Fibroblast of gingiva (primary cell): ENCODE measurements at regions not wholly inside any gene's neighbourhood (a gene's known extent, or its start where the extent isn't known, plus 50 kb on each side); places are given as distances from the start of the nearest gene placed in this dataset.
"Not testable (repeated sequence)": the region's sequence is repeated elsewhere in the genome, so short reads cannot be mapped to it uniquely, and the experiment has no call there.

ENCODE experiments used
- DNase-seq: peaks from one replicate; pipeline ENCODE4 v3.0.0-alpha.2; 2011; ENCODE audit warnings: low read depth

DNA sequence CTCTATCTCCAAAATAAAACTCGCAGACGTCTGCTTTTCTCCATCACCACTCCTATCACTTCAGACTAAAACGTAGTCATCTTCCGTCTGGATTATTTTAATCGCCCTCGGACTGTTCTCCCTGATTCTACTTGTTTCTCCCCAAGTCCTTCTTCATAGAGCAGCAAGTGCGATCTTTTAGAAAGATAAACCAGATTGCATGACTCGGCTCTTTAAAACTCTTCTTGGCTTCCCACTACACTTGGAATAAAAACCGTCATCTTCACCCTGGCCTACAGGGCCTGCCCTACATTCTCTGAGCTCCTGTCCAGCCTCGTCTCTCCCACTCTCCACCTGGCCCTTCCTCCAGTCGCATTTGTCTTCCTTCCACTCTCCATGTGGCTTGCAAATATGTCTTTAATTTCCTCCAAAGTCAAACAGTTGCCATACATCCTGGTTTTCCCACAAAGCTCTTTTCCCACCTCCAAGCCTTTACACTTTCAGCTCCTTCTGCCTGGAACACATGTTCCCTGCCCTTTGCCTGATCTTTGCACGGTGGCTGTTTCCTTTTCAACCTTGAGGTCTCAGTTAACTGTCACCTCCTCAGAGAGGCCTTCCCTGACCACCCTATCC lies 70.5 kb upstream of the DHX40 start:
- DNase-seq = no peak

DNA sequence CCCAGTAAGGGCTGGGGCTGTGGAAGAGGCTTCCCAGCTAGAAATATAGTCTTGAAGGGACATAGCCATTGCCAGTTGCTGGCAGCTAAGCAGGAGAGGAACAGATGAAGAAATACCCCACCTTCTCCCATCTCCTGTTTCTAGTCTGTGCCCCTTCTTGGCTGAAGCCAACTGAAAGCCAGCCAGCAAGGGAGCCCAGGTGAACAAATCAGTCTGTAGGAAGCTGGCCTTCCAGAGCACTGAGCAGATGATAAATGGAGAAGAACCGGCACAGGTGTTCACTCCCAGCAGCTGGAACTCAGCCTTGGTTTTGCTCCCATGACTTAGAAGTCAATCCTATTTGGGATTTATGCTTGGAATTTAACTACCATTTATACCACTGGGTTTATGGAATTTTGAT lies 69.2 kb upstream of the DHX40 start:
- no peak for DNase-seq

DNA sequence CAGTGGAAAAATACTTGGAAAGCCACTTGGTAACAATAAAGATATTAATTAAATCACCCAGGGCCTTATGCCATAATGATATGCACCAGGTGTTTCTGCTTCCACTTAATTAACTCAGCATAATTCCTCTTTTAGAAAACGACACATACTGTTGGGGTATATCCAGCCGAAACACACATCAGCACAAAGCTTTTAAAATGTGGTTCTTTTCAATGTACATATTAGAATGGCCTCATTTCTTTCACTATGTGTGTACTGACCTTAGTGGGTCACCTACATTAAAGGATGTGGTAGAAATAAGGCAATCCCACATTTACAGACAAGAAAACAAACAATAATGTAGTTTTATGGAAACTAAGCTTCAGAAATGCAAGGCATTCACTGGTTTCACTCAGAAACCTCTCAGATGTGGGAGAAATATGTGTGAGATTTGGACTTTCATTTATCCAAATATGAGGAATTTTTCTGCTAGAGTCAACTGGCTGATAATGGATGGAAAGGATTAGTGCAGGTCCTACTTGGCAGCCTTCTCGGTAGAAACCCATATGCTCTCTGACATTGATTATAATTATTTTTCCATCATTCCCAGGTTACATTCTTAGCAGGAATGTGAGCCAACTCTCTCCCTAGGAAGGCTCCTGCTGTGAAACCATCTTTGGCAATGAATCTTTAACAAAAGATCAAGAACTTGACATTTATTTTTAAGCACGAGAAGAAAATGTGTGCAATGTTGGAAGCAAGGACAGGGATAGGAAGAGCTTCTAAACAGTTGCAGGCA lies 66.7 kb upstream of the DHX40 start:
- peak; percentile 52 for DNase-seq

DNA sequence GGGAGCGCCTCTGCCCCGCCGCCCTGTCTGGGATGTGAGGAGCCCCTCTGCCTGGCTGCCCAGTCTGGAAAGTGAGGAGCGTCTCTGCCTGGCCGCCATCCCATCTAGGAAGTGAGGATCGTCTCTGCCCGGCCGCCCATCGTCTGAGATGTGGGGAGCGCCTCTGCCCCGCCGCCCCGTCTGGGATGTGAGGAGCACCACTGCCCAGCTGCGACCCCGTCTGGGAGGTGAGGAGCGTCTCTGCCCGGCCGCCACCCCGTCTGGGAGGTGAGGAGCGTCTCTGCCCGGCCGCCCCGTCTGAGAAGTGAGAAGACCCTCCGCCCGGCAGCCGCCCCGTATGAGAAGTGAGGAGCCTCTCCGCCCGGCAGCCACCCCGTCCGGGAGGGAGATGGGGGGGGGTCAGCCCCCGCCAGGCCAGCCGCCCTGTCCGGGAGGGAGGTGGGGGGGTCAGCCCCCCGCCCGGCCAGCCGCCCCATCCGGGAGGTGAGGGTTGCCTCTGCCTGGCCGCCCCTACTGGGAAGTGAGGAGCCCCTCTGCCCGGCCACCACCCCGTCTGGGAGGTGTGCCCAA lies 65.2 kb upstream of the DHX40 start:
- not testable (repeated sequence) for DNase-seq

DNA sequence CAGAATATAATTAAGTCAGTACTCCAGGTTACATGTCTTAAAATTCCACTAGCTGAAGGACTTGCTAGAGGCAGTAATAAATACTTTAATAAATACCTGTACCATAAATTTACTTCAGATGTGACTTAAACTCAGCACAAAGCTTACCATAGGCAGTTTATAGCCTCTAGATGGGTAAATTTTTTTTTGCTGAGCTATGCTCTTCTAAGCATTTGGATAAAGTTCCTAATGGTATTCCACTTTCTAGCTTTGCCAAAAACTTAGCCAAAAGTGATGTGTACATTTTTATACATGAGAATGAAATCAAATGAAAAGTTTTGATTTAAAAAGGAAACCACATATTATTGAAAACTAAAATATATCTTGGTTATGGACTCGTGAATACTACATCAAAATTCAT lies 63.7 kb upstream of the DHX40 start:
- DNase-seq = no peak

DNA sequence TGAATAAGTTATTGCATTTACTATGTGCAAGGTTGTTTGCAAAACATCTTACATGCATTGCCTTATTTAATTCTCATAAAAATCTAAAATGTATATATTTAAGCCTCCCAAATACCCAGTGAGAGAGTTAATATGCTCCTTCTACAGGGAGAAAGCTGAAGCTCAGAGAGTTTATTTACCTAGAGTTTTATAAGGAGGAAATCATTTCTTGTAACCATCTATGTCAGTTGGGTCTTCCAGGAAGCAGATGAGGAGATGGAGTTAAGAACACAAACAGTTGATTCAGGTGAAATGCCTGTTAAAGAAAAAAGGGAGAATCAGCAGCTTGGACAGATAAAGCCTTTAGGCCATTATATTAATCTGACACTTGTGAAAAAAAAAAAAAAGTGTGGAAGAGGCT lies 62.6 kb upstream of the DHX40 start:
- DNase-seq = no peak

DNA sequence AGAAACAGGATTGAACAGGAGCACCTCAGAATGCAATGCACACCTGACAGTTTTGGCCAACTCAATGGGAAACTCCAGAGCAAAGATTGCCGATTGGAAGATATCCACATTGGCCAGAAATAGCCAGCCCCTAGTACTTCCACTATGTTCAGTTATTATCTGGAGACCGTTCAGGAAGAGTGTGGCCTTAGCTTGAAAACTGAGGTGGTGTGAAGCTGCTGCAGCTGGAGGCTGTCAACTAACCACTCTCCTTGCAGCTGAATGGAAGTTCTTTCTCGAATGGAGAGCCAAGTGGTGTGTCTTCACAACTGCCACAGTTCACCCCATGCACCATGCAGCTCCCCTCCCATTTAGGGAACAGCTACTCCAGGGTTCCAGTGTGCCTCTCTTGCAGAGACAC lies 61.9 kb upstream of the DHX40 start:
- DNase-seq = no peak

DNA sequence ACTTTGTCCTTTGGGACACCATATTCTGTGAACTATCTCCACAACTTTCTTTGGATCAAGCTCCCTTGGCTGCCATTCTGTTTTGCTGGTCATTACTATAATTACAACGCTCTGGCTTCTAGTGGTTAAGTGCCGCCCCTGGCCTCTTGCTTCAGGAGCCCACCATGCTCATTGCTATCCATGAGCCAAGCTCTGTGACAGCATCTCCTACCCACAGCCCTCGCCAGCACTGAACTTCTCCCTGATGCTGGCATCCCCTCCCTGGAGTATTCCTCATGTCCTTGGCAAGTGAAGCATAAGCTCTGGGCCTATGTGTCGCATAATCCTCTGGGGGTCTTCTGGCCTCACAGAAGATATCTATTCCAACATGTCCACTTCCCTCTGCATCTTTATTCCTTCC lies 60.6 kb upstream of the DHX40 start:
- no peak for DNase-seq

DNA sequence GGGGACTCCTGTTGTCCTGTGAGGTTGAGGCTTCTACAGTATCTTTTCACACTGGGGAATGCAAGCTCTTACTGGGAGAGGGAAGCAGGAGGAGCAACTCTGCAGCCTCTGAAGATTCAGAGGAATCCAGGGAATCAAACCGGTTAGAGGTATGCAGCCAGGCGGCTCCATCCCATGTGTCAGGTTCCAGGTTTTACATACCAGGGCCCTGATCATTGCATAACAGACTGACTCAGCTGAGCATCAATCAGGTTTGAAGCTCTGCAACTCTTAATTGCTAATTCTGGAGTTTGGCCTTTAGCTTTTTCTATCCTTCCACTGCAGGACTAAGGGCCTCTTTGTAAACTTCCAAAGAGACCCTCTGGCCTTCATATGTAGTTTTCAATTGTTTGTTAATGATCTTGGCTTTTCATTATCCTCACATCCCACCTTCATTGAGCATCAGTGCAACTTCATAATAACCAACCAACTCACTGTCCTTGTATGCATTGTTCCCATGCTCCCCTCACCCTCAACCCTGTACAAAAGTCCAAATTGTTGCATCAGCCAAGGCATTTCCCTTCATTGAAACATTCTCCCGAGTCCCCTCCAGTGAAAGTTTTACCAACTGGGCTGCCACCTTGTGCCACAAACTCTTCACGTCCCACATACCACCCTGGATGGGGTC lies 59.7 kb upstream of the DHX40 start:
- no peak for DNase-seq

DNA sequence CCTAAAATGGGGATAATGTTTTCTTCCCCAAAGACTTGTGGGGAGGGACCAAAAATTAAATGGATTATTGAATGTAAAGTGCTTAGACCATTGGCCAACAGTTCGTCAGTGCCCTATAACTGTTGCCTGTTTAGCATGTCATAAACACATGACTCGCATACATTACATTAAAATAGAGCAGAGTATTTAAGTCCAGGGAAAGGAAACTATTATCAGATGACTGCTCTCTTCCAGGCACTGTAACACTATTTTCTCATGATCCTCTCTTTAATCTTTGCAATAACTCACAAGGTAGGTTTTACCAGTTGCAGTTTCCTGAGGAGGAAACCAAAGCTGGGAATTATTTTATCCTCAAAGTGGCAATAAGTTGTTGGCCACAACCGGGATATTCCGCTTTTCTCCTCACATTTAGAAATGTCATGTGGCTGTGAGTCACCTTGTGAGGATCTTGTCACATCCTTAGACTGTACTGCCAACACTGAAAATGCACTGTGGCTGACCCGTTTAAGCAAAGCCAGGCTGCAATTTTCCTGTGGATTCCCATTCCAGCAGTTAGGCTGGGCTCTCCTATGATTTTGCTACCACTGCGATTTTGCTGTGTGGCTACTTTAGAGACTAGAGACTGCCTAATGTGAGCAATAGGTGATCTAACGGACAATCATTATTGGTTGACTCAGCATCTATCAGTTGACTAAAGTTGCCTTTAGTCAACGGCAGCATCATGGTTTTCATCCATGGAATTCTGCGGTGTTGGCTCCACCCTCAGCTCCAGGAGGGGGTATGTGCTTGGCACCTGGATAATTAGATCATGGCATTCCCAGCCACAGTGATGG lies 58.3 kb upstream of the DHX40 start:
- DNase-seq = peak; percentile 54

DNA sequence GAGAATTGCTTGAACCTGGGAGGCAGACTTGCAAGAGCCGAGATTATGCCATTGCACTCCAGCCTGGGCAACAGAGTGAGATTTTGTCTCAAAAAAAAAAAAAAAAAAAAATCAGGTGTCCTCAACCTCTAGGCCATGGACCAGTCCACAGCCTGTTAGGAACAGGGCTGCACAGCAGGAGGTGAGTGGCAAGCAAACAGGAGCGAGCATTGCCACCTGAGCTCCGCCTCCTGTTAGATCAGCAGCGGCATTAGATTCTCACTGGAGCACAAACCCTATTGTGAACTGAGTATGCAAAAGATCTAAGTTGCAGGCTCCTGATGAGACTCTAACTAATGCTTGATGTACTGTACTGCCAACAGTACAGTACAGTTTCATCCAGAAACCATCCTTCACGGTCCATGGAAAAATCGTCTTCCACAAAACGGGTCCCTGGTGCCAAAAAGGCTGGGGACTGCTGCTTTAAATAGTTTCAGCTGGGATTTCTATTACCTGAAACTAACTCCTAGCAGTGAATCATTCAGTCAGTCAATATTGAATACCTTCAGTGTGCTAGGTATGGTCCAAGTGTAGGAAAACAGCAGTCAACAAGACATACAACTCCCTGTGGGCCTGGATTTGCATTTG lies 56.3 kb upstream of the DHX40 start:
- no peak for DNase-seq

DNA sequence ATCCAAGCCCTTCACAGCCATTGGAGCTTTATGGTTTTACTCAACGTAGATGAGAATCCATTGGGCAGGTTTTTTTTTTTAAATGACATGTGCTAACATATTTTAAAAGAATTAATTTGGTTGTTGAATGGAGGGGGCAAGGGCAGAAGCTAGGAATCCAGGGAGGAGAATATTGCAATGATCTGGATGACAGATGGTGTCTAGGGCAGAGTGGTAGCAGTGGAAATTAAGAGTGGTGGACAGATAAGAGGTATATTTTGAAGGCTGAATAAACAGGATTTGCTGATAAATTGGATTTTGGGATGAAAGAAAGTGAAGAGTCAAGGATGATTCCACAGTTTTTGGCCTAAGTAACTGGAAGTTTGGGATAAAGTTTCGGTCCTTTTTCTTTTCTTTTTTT lies 54.8 kb upstream of the DHX40 start:
- DNase-seq = no peak

DNA sequence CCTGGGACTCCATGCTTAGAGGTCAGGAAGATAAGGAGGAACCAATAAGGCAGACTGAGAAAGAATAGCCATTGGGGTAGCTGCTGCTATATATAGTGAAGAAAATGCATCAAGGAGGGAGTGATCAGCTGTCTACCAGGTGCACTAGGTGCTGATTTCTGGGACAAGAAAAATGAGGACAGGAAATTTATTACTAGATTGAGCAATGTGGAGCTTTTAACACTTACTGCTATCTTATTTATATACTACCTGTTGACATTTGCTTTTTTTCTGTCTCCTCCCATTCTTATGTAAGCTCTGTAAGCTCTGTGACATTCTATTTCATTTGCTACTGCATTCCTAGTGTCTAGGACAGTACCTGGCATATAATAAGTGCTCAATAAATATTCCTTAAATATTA lies 53.7 kb upstream of the DHX40 start:
- no peak for DNase-seq

DNA sequence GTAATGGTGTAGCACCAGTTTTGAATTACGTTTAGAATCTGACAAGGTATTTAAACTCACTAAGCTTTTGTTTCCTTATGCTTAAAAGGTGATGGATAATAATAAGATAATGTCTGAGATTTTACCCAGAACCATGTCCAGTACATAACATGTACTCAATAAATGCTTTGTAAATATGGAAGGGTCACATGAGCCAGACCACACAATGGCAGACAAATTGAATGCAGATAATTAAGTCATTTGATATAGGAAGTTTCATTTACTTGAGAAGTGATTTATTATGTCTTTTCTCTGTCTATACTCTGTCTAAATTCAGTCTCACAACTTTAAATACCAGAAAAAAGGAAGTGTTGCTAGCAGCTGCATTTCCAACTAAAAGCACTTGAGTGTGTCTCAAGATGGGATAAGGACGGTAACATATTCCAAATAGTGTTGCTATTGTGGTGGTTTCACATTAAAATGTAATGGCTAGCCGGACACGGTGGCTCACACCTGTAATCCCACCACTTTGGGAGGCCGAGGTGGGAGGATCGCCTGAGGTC lies 52.5 kb upstream of the DHX40 start:
- DNase-seq = no peak

DNA sequence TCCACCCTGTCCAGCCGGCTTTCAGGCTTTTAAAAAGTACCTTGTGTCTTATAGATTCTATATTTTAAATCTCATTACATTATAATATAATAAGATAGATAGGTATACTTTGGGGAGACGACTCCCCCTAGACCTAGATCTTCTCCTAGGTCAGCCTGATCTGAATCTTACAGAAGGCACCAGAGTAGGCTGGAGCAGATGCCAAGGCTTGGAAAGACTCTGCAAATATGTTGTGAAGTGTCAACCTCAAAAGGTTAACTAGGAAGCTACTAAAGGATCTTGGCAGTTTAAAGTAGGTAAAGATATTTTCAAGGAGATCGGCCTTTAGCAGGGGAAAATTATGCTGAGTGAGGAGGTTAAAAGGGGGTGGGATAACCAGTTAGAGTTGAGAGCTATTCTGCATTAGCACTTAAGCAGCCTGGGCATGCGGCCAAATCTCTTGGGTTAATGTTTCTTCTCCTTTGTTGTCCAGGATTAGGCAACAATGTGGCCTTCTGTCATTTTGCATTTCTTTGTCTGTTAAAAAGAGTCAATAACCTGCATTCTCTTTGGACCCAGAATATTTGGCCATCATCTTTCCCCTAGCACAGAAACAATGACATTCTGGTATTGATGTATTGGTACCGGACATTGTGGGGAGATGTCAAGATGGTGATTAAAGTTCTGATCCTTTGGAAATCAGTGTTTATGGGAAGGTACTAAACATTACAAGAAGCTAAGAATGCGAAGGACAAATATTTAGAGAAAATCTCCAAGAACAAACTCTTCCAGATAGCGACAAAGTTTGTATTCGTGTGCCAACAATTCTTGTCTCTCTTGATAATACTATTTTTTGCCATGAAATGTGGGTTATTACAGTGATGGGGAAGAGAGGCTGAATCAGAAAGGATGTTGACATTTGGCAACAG lies 51.2 kb upstream of the DHX40 start:
- DNase-seq = peak; percentile 71
